Amniotic stem cell (primary cell): ENCODE measurements at regions not wholly inside any gene's neighbourhood (a gene's known extent, or its start where the extent isn't known, plus 50 kb on each side); places are given as distances from the start of the nearest gene placed in this dataset.

Experiments
- DNase-seq: peaks from one replicate; lab custom pipeline; 2025; lab: John Stamatoyannopoulos, UW

- no peak for DNase-seq
Observed at GRCh38 chr5:174411479-174411819, 312.9 kb upstream of the MSX2 start.

GRCh38 chr5:174412374-174412773 lies 312.0 kb upstream of the MSX2 start:
- no peak for DNase-seq

DNA sequence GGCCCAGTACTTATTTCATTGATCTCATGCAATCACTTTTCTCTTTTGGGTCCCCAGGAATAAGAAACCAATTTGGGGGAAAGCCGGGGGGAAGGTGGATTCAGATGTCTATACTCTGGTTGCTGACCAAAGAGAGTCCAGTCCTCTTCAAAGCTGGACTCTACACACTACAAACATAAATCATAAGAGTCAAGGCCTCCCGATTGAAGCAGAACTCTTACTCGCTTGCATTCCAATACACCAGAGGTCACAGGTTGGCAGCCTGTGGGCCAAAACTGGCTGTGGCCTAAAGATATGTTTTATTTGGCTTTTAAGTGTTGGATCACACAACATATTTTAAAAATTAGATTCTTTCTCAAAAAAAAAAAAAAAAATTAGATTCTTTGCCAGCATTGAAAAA lies 311.4 kb upstream of the MSX2 start:
- DNase-seq = no peak

- no peak for DNase-seq
Observed at GRCh38 chr5:174413567-174414314, 310.6 kb upstream of the MSX2 start.

DNA sequence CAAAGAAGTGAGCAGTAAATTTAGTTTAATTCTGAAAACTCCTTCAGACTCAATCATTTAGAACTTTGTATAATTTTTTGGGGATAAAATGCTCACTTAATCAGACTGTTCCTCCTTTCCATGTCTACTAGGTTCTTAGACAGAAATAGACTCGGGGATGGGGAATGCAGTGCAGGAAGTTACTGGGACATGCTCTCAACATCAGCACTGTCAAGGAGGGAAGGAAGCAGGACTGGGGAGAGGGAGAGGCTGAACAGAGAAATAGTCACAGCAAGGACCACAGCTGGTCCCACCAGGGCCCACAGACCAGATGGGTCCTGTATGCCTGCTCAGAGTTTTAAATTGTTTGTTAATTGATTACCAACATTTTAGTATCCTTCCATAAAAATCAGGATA lies 310.1 kb upstream of the MSX2 start:
- no peak for DNase-seq

DNA sequence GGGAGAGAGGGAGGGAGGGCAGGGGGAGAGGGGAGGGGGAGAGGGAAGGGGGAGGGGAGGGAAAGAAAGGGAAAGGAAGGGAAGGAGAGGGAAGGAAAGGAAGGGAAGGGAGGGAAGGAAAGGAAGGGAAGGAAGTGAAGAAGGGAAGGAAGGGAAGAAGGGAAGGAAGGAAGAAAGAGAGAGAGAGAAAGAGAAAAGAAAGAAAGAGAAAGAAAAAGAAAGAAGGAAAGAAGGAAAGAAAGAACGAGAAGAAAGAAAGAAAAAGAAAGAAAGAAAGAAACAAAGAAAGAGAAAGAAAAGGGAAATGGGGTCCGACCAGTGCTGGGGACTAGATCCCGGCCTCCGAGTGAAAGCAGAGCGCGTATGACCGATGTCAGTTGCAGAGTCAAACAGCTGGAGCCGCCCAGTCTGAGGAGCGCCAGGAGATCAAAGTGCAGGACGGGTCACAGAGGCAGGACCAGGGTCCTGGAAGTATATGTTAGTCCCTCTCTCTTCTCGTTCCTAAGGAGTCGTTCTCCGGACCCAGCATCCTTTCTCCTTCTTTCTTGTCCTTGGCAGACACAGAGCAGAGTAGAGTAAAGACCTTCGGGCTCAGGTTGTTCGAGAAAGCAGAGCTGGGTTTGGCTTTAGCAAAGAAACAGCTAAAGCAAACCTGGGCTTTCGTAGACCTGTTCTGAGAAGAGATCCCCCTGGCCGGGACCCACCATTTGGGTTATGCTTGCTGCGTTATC lies 305.4 kb upstream of the MSX2 start:
- DNase-seq = no peak

DNA sequence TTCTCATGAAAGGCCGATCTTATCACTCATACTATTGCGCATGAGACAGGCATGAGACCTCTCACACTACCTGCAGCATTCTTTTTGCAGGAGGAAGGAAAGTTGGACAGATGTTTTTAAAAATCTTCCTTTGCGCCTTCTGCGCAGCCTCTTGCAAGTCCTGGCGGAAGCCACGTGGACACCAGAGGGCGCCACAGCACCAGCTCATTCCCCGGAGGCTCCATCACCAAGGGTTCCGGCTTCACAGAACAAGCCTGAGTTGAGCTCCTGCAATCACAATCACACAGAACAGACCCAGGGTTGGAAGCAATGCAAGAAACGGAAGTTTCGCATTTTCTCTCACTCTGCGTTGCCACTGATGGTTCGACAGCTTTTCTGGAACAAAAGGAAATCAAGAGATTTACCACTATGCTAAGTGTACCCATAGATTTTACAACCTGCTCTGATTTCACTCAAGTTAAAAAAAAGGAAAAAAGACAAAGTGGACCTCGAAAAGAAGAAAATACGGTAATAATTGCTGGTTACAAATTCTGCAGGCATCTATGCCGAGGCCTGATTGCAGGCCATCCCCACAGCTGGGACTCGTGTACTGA lies 304.7 kb upstream of the MSX2 start:
- peak; percentile 72 for DNase-seq

DNA sequence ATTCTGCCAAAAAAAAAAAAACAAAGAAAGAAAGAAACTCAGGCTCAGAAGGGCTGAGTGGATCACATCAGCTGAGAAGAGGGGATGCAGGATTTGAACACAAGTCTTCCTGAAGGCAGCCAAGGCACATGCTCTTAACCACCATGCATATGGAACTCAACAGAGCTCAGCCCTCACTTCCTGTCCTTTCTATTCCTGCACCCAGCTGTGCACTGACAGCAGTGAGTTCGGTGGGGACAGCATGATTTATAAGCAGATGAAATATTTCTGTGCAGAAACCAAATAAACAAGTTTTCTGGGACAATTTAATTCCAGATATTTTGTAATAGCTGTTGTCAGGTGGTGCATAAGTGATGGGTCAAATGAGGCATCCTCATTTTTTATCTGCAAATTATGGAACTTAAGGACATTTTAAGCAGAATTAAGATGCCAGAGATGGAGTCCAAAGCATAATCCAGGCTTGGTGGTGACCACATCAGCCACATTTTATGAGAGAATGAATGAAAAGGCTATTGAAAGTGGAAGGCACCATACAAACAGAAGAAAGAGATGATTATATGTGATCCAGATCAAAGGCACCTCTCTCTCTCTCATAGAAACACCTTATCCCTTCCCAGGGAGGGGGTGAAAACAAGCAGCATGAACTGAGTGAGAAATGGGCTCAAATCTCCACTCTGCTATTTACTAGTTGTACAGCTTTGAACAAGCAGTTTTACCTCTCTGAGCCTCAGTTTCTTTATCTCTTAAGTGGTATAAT lies 303.6 kb upstream of the MSX2 start:
- DNase-seq = no peak

DNA sequence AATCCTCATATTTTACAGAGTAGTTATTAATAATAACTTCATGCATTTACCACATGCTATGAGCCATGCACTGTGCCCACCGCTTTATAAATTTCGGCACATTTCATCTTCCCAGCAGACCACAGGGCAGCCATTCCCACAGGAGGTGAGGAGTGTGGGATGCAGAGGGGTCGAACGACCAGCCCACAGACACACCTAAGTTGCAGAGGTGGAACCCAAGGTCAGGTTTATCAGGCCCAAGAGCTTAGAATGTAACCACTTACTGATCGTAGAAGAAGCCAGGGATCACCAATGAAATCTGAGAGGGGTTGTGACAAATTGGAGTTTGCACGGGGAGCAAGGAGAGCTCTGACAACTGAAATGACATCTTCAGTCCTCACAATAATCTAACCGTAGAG lies 303.0 kb upstream of the MSX2 start:
- no peak for DNase-seq

DNA sequence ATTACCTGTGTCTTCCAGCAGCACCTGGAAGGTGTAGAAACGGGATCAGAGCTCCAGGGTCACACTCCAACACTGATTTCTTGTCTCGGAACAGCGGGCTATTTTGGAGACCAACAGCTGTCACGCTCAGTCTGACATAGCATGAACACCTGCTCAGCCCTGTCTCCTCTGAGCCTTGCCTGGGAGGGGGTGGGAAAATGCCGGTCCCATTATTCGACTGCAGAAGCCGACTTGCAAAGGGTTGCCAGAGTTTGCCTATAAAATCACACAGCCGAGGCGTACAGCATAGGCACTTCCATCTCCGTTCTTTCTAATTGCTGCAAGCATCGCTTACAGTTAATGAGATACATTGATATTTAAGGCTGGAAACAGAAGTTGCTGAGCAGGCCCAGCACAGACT lies 300.8 kb upstream of the MSX2 start:
- DNase-seq = no peak

- no peak for DNase-seq
Observed at GRCh38 chr5:174424219-174425053, 299.9 kb upstream of the MSX2 start.

- no peak for DNase-seq
Observed at GRCh38 chr5:174425271-174425963, 299.0 kb upstream of the MSX2 start.

DNA sequence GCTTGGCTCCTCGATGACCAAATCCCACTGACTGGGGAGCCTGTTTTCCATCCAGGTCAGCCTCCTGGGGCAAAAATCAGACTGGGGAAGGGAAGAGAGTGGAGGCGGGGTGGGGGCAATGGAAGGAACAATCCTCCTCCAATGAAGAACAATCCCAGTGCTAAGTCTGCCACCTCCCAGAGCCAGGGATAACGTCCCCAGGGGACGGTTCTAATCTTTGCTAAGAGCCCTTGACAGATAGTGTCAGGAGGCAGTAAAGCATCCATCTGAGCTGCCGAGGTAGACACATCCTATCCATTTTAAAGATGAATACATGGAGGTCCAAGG lies 298.5 kb upstream of the MSX2 start:
- no peak for DNase-seq

DNA sequence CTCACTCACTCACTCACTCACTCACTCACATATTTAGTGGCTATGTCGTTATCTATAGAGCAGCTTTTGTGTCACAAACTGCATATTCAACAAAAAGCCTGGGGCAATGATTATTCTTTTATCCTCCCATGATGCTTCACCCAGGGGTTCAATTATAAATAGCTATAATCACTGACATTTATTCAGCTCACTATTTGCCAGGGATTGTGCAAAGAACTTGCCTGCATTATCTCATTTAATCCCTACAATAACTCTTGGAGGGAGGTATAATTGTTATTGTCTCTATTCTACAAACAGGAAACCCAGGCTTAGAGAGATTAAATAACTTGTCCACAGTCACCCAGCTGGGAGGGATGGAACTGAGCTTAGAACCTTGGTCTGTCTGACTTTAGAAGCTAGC lies 298.0 kb upstream of the MSX2 start:
- no peak for DNase-seq

DNA sequence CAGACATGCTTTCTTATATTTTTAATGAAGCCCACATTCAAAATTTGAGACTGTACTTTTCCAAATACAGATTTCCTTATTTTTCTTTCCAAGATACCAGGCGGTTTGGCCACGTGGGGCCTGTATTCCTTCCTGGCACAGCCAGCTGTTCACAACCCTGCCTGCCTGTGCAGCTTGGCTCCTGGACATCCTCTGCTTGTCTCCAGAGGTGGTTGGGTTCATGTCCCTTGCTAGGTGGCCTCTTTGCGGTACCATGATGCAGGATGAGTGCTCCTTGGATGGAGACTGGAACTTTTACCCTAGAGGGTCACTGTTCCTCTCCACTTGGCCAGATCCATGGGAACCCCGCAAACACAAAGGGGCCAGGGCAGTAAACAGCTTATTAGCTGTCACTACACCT lies 297.5 kb upstream of the MSX2 start:
- DNase-seq = no peak

DNA sequence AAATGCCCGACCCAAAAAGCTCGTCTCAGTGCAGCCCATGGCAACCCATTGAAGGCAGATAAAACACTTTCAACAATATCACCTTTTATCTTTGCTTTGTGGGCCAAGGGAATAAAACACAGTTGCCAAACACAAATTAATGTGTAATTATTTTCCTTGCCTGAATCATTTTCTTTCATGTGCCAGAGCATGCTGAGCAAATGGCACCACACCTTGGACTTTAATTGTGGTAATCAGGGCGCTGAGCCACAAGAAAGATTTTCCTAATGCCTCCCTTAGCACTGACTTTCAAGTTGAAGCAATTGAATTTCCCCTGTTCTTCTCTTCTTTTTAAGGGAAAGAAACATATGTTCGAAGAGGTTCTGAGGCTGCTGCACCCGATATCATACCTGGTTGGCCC lies 297.1 kb upstream of the MSX2 start:
- no peak for DNase-seq

DNA sequence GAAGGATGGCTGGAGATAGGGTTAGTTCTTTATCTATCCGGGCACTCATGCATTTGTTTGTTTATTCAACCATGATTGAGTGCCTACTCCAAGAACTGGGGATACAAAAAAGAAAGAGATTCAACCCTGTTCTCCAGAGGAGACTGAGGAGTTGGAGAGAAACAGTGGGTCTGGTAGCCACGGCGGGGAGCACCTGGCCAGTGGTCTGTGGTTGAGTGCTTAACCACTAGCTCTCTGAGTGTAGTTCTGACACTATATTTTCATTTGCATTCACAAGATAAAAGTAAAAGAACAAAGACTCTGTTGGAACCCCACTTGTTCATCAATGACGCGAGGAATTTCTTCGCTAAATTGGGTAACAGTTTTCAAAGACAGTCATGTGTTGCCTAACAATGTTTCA lies 295.5 kb upstream of the MSX2 start:
- DNase-seq = no peak

DNA sequence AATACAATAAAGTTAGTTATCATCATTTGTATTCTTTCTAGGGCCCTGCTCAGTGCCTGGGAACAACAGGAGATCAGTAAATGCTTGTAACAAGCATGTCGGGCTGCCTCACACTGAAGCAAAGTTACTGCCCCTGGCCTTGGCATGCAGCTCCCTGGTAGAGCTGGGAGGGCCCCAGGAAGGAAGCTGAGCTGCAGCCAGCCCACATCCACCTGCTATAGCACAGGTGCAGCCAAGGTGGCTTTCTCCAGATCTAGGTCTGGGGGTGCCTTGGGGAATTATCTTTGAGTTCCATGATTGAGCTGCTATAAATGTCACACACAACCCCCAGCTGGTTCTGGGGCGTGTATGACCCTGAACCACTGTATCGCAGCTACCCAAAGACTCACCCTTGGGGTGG lies 293.4 kb upstream of the MSX2 start:
- DNase-seq = no peak

GRCh38 chr5:174431504-174431903 lies 292.9 kb upstream of the MSX2 start:
- no peak for DNase-seq

DNA sequence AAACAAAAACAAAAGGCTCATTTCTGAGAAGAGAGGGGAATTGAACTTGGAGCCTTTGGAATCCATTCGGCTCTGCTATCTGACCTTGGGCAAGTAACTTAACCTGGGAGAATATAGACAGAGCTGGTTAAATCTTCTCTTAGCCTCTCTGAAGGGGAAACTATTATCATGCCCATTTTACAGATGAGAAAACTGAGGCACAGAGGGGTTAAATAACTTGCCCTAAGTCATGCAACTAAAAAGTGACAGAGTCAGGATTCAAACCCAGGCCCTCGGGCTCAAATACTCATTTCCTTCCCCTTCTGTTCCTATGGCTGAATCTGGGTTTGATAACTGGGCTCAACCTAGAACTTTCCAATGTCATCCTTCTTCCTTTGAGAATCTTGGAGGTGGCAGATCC lies 291.3 kb upstream of the MSX2 start:
- no peak for DNase-seq

DNA sequence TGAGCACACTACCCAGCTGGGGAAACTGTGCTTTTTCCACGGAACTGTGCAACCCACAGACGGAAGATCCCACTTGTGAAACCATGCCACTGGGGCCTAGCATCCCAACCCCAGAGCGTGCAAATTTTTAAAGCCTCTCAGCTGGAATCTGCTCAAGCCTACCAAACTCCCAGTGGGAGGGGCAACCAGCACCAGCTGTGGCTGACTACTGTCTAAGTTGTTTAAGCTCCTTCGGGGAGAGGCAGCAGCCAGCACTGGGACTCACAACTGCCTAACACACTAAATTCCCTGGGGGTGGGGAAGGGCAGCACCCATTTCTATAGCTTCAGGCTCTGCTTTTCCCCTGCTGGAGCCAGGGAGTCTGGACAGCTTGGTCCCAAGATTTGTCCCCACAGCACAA lies 287.6 kb upstream of the MSX2 start:
- no peak for DNase-seq
